SH-SY5Y (cell line): ENCODE measurements at regions not wholly inside any gene's neighbourhood (a gene's known extent, or its start where the extent isn't known, plus 50 kb on each side); places are given as distances from the start of the nearest gene placed in this dataset.

Source experiments
- GATA2 ChIP-seq: IDR thresholded peaks from 2 replicates; pipeline ENCODE4 v1.6.1; 2011; ENCODE audit warnings: mild to moderate bottlenecking, low read depth, low read length
- GATA3 ChIP-seq: IDR thresholded peaks from 2 replicates; pipeline ENCODE4 v1.6.1; 2011; ENCODE audit warnings: low read depth, mild to moderate bottlenecking, low read length, moderate library complexity

DNA sequence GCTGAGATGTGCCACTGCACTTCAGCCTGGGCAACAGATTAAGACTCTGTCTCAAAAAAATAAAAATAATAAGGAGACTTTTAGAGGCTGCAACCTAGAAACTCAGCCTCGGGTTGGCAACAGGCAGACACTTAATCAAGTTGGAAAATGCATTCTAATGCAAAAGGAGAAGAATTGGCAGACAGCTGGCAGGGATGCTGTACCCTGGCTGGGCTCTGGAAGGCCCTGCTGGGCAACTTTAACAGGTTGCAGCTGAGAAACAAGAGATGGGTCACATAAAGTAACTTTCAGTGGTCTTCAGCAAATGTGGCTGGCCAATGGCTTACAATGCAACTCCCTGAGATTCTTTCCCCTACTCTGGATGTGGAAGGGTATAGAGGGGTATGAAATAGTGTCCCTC, 1225.7 kb downstream of the TYW1 start:
- TF ChIP-seq GATA2 (no peak), GATA3 (no peak)
